Adrenal gland (tissue), 5 donors: ENCODE measurements at regions not wholly inside any gene's neighbourhood (a gene's known extent, or its start where the extent isn't known, plus 50 kb on each side); places are given as distances from the start of the nearest gene placed in this dataset.

Experiments used
- POLR2A ChIP-seq, 2 donors: fragments of 450-650 bp; IDR thresholded peaks; one replicate each; pipeline ENCODE4 v1.6.1; 2017; ENCODE audit warnings: antibody characterized with exemption in 2 of 2, mild to moderate bottlenecking in 2 of 2, moderate library complexity in 1 of 2
- TF ChIP-seq, protein P1 (sequence below), 6 experiments: fragments of 450-650 bp in 4 of 6; fragments of 200-600 bp in 2 of 6; sonication (generic) in 1 of 6; IDR thresholded peaks; 1 replicate in 5 of 6; 2 replicates in 1 of 6; pipeline versions ENCODE4 v1.5.1 to v1.8.0; 2016 to 2021; ENCODE audit warnings: antibody characterized with exemption in 6 of 6, mild to moderate bottlenecking in 2 of 6, moderate library complexity in 1 of 6
- donor health status: DM: no; HTN: no; CAD: no.

DNA sequence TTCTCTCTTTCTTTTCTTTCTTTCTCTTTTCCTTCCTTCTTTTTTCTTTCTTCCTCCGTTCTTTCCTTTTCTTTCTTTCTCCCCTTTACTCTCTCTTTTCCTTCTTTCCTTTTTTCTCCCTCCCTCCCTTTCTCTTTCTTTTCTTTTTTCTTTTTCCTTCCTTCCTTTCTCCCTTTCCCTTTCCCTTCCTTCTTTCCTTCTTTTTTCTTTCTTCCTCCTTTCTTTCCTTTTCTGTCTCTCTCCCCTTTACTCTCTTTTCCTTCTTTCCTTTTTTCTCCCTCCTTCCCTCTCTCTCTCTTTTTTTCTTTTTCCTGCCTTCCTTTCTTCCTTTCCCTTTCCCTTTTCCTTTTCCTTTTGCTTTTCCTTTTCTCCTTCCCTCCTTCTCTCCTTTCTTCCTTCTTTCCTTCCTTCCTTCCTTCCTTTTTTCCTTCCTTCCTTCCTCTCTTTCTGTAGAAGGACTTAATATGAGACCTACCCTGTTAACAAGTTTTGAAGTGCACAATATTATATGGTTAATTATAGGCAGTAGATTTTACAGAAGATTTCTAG, 142.7 kb upstream of the CD180 start:
- TF ChIP-seq POLR2A (IDR thresholded peaks at IDR 0.05), result no peak
- TF ChIP-seq, protein P1, sequence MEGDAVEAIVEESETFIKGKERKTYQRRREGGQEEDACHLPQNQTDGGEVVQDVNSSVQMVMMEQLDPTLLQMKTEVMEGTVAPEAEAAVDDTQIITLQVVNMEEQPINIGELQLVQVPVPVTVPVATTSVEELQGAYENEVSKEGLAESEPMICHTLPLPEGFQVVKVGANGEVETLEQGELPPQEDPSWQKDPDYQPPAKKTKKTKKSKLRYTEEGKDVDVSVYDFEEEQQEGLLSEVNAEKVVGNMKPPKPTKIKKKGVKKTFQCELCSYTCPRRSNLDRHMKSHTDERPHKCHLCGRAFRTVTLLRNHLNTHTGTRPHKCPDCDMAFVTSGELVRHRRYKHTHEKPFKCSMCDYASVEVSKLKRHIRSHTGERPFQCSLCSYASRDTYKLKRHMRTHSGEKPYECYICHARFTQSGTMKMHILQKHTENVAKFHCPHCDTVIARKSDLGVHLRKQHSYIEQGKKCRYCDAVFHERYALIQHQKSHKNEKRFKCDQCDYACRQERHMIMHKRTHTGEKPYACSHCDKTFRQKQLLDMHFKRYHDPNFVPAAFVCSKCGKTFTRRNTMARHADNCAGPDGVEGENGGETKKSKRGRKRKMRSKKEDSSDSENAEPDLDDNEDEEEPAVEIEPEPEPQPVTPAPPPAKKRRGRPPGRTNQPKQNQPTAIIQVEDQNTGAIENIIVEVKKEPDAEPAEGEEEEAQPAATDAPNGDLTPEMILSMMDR (IDR thresholded peaks at IDR 0.05), result no peak
